ENCODE measurements at regions not wholly inside any gene's neighbourhood (a gene's known extent, or its start where the extent isn't known, plus 50 kb on each side); places are given as distances from the start of the nearest gene placed in this dataset.
"Not testable (repeated sequence)": the region's sequence is repeated elsewhere in the genome, so short reads cannot be mapped to it uniquely, and the experiment has no call there.

DNA sequence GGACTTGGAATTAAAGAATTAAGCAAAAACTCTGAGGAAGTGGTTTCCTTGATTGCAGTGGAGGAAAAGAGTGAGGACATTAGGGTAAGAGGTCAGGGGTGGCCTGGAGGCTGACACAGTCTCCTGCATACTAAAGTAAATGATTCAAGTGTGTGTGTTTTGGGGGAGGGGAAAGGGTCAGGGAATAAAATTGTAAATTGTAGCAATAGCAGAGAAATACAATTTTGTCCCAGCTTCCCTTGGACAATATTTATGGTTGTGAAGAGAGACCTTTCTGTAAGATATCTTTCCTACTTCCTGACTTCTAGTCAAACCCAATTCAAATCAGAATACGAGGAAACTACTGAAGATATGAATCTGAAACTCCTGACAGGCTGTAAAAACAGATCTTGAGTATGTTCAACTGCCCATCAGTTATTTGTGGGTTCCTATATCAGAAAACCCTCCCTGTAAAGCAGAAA, 143.4 kb upstream of the HMGN3 start:
- H3K4me3 Mint-ChIP-seq = no peak overlapping the region
- no peak overlapping the region for H3K27ac Mint-ChIP-seq
- DNase-seq = no peak
- H3K36me3 Mint-ChIP-seq (ENCODE audit: low read depth) = no peaks in the 10 kb centered on the region
- H3K4me1 Mint-ChIP-seq = peaks cover 3% of the 10 kb centered on the region
- ChIA-PET CTCF (no interaction called here), POLR2A (no interaction called here)
- no peaks in the 10 kb centered on the region for H3K9me3 Mint-ChIP-seq
- H3K27me3 Mint-ChIP-seq = peaks cover 3% of the 10 kb centered on the region

DNA sequence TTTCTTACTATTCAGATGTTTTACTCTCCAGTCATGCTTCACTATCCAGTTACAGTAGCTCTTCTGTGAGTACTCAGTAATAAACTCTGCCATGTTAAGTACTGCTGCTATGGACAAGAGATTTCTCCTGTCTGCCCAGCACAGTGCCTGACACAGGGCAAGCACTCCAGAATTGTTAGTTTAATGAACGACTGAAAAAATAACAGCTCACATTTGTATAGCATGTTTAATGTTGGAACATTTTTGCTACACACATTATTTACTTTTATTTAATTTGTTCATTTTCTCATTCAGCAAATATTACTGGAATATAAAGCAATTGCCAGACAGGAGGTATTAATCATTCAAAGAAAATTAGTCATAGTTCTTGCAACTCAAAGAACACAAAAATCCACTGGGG, 142.6 kb upstream of the HMGN3 start:
- ChIA-PET POLR2A (no interaction called here), CTCF (no interaction called here)
- H3K4me3 Mint-ChIP-seq = no peak overlapping the region
- H3K27ac Mint-ChIP-seq = no peak overlapping the region
- peaks cover 3% of the 10 kb centered on the region for H3K27me3 Mint-ChIP-seq
- no peaks in the 10 kb centered on the region for H3K36me3 Mint-ChIP-seq (ENCODE audit: low read depth)
- no peaks in the 10 kb centered on the region for H3K9me3 Mint-ChIP-seq
- DNase-seq = no peak
- peaks cover 3% of the 10 kb centered on the region for H3K4me1 Mint-ChIP-seq

DNA sequence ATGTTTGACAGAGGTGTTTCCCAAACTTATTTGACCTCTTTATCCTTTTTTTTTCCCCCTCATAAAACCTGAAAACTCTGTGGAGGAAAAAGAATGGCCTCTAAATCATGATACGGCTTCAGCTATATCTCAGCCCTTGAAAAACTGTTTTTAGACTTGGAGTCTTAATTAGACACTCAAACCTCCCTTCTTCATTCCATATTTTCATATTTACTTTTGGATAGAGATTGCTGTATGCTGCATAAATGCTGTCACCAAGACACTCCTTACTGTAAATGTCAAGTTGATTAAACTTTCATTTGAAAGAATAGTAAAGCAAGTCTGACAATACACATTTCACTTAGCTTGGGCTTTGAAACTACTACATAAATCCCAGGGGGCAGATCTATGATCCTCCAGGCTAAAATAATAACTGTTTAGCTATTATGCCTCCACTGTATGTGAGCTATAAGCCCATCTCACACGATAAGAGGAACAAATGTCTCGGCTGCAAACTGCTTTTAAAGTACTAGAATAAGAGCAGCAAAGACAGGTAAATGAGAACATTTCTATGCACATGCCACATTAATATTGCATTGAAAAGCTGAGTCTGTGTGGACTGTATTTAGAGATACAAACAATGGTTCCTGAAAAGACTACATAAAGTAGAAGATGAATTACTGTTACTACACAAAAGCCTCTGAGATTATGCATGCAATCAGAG, 141.3 kb upstream of the HMGN3 start:
- Mint-ChIP-seq H3K4me1 (peaks cover 3% of the 10 kb centered on the region), H3K27ac (no peak overlapping the region), H3K9me3 (no peaks in the 10 kb centered on the region), H3K27me3 (peaks cover 3% of the 10 kb centered on the region), H3K4me3 (no peak overlapping the region), H3K36me3 (ENCODE audit: low read depth) (no peaks in the 10 kb centered on the region)
- no peak for DNase-seq
- POLR2A ChIA-PET = no interaction called here
- CTCF ChIA-PET = no interaction called here

DNA sequence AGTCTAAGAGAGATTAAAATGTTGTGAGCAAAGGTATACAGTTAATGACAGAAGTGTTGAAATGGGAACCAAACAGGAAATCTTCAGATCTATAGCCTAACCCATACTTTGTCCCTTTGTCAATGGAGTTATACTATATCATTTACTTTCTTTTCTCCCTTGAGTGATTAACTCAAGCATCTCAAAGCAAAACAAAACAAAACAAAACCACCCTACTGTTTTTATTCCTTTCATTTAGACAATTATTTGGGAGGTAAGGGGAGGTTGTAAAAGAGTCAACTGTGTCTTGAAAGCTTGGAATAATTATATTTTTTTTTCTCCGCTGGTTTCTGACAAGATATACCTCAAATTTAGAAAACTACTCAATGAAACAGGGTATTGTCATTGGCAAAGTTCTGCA, 139.8 kb upstream of the HMGN3 start:
- POLR2A ChIA-PET = no interaction called here
- DNase-seq = no peak
- H3K4me1 Mint-ChIP-seq = peaks cover 3% of the 10 kb centered on the region
- CTCF ChIA-PET = no interaction called here
- no peak overlapping the region for H3K4me3 Mint-ChIP-seq
- H3K27me3 Mint-ChIP-seq = peaks cover 3% of the 10 kb centered on the region
- no peaks in the 10 kb centered on the region for H3K9me3 Mint-ChIP-seq
- no peaks in the 10 kb centered on the region for H3K36me3 Mint-ChIP-seq (ENCODE audit: low read depth)
- H3K27ac Mint-ChIP-seq = no peak overlapping the region

DNA sequence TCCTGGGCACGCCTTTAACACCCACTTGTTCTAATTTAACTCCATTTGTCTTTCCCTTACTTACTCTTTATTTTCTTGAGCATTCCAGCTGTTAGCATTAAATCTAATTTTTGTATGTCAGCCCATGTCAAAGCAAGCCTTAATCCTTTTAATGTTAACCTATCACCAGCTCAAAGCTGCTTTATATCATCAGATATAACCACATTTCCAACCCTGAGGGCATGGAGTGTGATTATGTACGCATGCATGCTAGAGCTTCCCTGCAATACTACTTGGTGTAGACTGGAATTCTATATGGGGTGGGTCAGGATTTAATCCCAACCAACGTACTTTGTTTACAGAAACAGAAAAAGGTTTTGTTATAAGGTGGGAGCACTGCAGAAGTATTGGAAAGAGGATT, 139.4 kb upstream of the HMGN3 start:
- no peak overlapping the region for H3K27ac Mint-ChIP-seq
- H3K4me1 Mint-ChIP-seq = peaks cover 3% of the 10 kb centered on the region
- peaks cover 1% of the 10 kb centered on the region for H3K9me3 Mint-ChIP-seq
- no peak overlapping the region for H3K4me3 Mint-ChIP-seq
- CTCF ChIA-PET = no interaction called here
- peaks cover 3% of the 10 kb centered on the region for H3K27me3 Mint-ChIP-seq
- H3K36me3 Mint-ChIP-seq (ENCODE audit: low read depth) = no peaks in the 10 kb centered on the region
- POLR2A ChIA-PET = no interaction called here
- DNase-seq = no peak

DNA sequence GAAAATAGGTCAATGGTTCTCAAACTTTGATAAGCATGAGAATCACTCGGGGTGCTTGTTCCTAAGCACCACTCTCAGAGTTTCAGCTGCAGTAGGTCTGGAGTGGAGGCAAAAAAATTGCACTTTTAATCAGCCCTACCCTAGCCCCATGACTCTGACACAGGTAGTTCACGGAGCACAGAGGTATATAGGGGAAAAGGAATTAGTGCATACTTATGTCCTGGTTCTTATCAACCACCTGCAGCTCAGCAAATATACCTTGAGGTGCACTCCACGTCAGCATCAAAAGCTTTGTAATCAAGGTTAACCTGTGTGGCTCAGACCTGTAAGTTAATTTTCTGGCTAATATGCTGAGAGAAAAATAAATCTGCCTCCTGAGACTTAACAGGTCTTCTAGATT, 138.8 kb upstream of the HMGN3 start:
- POLR2A ChIA-PET = no interaction called here
- DNase-seq = no peak
- Mint-ChIP-seq H3K4me3 (no peak overlapping the region), H3K4me1 (peaks cover 3% of the 10 kb centered on the region), H3K9me3 (peaks cover 2% of the 10 kb centered on the region), H3K27me3 (peaks cover 3% of the 10 kb centered on the region), H3K36me3 (ENCODE audit: low read depth) (no peaks in the 10 kb centered on the region), H3K27ac (no peak overlapping the region)
- CTCF ChIA-PET = no interaction called here

DNA sequence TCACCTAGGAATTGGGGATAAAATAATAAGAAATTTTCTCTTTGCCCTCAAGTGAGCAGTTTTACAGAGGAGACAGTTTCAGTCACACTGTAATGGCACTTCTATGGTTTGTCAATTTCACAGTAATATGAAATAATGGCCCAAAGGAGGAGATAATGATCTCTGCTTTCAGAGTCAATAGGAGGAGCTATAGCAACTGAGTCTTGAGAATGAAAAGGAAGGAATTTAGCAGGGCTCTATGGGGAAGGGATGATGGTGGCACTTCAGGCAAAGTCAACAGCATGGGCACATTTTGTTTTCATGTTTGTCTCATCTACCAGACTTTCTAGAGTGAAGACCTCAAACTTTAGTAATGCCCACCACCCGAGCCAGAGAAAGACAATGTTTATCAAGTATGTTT, 138.3 kb upstream of the HMGN3 start:
- Mint-ChIP-seq H3K4me1 (peaks cover 1% of the 10 kb centered on the region), H3K27ac (no peak overlapping the region), H3K9me3 (peaks cover 2% of the 10 kb centered on the region), H3K27me3 (peaks cover 3% of the 10 kb centered on the region), H3K36me3 (ENCODE audit: low read depth) (no peaks in the 10 kb centered on the region), H3K4me3 (no peak overlapping the region)
- ChIA-PET POLR2A (no interaction called here), CTCF (no interaction called here)
- no peak for DNase-seq

DNA sequence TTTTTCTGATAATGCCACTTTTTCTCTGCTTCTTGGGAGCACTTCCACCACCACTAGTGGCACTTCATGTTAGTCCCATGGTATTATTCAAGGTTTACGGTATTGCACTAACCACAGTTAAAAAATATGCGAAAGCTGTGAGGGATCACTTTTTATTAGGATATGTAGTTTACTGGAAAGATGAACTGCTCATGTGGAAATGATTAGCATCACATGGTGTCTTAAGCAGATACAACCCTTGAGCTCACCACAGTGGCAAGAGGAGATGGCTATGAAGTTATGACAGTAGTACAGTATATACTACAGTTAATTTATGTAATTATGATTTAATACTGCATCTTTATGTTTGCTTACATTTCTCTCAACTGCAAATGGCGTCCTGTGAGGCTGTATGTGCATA, 134.5 kb upstream of the HMGN3 start:
- CTCF ChIA-PET = no interaction called here
- POLR2A ChIA-PET = no interaction called here
- peaks cover 3% of the 10 kb centered on the region for H3K27me3 Mint-ChIP-seq
- no peak overlapping the region for H3K27ac Mint-ChIP-seq
- H3K4me3 Mint-ChIP-seq = no peak overlapping the region
- no peak for DNase-seq
- peaks cover 7% of the 10 kb centered on the region for H3K9me3 Mint-ChIP-seq
- H3K36me3 Mint-ChIP-seq (ENCODE audit: low read depth) = no peaks in the 10 kb centered on the region
- H3K4me1 Mint-ChIP-seq = no peaks in the 10 kb centered on the region

DNA sequence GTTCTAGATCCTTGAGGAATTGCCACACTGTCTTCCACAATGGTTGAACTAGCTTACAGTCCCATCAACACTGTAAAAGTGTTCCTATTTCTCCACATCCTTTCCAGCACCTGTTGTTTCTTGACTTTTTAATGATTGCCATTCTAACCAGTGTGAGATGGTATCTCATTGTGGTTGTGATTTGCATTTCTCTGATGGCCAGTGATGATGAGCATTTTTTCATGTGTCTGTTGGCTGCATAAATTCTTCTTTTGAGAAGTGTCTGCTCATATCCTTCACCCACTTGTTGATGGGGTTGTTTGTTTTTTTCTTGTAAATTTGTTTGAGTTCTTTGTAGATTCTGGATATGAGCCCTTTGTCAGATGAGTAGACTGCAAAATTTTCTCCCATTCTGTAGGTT, 129.0 kb upstream of the HMGN3 start:
- CTCF ChIA-PET; H3K27me3 Mint-ChIP-seq; DNase-seq; H3K9me3 Mint-ChIP-seq; H3K27ac Mint-ChIP-seq; H3K4me3 Mint-ChIP-seq; POLR2A ChIA-PET; H3K4me1 Mint-ChIP-seq; H3K36me3 Mint-ChIP-seq (ENCODE audit: low read depth): not testable (repeated sequence)

- CTCF ChIA-PET = not testable (repeated sequence)
These were observed 126.6 kb upstream of the HMGN3 start for GRCh38 chr6:79361074-79361473.

GRCh38 chr6:79353226-79353625, 118.7 kb upstream of the HMGN3 start:
- no peak for DNase-seq
- POLR2A ChIA-PET = no interaction called here
- no peaks in the 10 kb centered on the region for H3K9me3 Mint-ChIP-seq
- no peaks in the 10 kb centered on the region for H3K27me3 Mint-ChIP-seq
- H3K36me3 Mint-ChIP-seq (ENCODE audit: low read depth) = no peaks in the 10 kb centered on the region
- CTCF ChIA-PET = no interaction called here
- H3K4me3 Mint-ChIP-seq = no peak overlapping the region
- H3K27ac Mint-ChIP-seq = no peak overlapping the region
- H3K4me1 Mint-ChIP-seq = no peaks in the 10 kb centered on the region

More at GRCh38 chr6:79361074-79361473, 126.6 kb upstream of the HMGN3 start:
- H3K27ac Mint-ChIP-seq; POLR2A ChIA-PET; H3K9me3 Mint-ChIP-seq; DNase-seq; H3K27me3 Mint-ChIP-seq; H3K36me3 Mint-ChIP-seq (ENCODE audit: low read depth); H3K4me1 Mint-ChIP-seq; H3K4me3 Mint-ChIP-seq: not testable (repeated sequence)

GRCh38 chr6:79338493-79338892, 104.0 kb upstream of the HMGN3 start:
- Mint-ChIP-seq H3K4me1 (peaks cover 6% of the 10 kb centered on the region), H3K27me3 (no peaks in the 10 kb centered on the region), H3K27ac (no peak overlapping the region), H3K4me3 (no peak overlapping the region), H3K36me3 (ENCODE audit: low read depth) (no peaks in the 10 kb centered on the region), H3K9me3 (no peaks in the 10 kb centered on the region)
- DNase-seq = no peak
- ChIA-PET POLR2A (no interaction called here), CTCF (no interaction called here)

- DNase-seq = no peak
- CTCF ChIA-PET = no interaction called here
- Mint-ChIP-seq H3K9me3 (no peaks in the 10 kb centered on the region), H3K36me3 (ENCODE audit: low read depth) (no peaks in the 10 kb centered on the region), H3K27me3 (peaks cover 3% of the 10 kb centered on the region), H3K4me1 (peaks cover 6% of the 10 kb centered on the region), H3K27ac (no peak overlapping the region), H3K4me3 (no peak overlapping the region)
- POLR2A ChIA-PET = no interaction called here
These were observed 100.7 kb upstream of the HMGN3 start for GRCh38 chr6:79335133-79335674.

DNA sequence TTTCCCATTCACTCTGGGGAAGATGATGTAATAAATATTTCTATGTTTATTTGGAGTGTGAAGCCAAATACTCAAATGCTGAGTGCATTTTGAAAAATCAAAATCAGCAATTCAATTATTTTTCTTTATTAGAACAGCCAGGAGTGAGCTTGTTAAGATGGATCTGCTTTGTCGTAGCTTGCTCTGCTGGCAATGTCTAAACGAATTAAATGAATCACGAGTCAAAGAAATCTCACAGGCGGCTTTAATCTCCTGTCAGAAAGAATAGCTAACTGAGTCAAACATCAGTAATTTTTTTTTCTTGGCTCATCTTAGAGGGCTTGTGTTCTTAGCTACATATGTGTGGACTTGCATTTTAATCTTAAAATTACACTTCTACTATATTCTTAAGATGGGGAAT, 100.2 kb upstream of the HMGN3 start:
- CTCF ChIA-PET = no interaction called here
- Mint-ChIP-seq H3K27me3 (peaks cover 3% of the 10 kb centered on the region), H3K4me3 (no peak overlapping the region), H3K27ac (no peak overlapping the region), H3K9me3 (no peaks in the 10 kb centered on the region), H3K4me1 (peaks cover 6% of the 10 kb centered on the region), H3K36me3 (ENCODE audit: low read depth) (no peaks in the 10 kb centered on the region)
- POLR2A ChIA-PET = no interaction called here
- DNase-seq = no peak
